ENCODE measurements at regions not wholly inside any gene's neighbourhood (a gene's known extent, or its start where the extent isn't known, plus 50 kb on each side); places are given as distances from the start of the nearest gene placed in this dataset.

- Histone ChIP-seq H3K9ac (ENCODE audit: insufficient read length) (no peak overlapping the region), H3K27ac (no peak overlapping the region), H3K36me3 (ENCODE audit: insufficient read depth, low read length) (no peaks in the 10 kb centered on the region), H3K9me3 (ENCODE audit: low read depth, low read length) (no peaks in the 10 kb centered on the region), H3K4me3 (no peak overlapping the region)
- DNase-seq (ENCODE audit: low read depth, low spot score): no peak
- no peak for TF ChIP-seq POLR2AphosphoS5 (IDR thresholded peaks at IDR 0.05; ENCODE audit: borderline replicate concordance, low read depth, low read length)
- no peak for TF ChIP-seq EZH2 (IDR thresholded peaks at IDR 0.05)
- TF ChIP-seq FOXP2 (optimal IDR thresholded peaks at IDR 0.05; ENCODE audit: control extremely low read depth, extremely low read length, insufficient read depth): no peak
These were observed 95.1 kb upstream of the OLIG3 start for GRCh38 chr6:137589067-137589848.

GRCh38 chr6:137590684-137591083 is 96.5 kb upstream of the OLIG3 start:
- TF ChIP-seq POLR2AphosphoS5 (IDR thresholded peaks at IDR 0.05; ENCODE audit: borderline replicate concordance, low read depth, low read length): no peak
- no peak for TF ChIP-seq FOXP2 (optimal IDR thresholded peaks at IDR 0.05; ENCODE audit: control extremely low read depth, extremely low read length, insufficient read depth)
- TF ChIP-seq EZH2 (IDR thresholded peaks at IDR 0.05): no peak
- Histone ChIP-seq H3K9me3 (ENCODE audit: low read depth, low read length) (no peaks in the 10 kb centered on the region), H3K27ac (no peak overlapping the region), H3K9ac (ENCODE audit: insufficient read length) (no peak overlapping the region), H3K36me3 (ENCODE audit: insufficient read depth, low read length) (no peaks in the 10 kb centered on the region), H3K4me3 (no peak overlapping the region)
- no peak for DNase-seq (ENCODE audit: low read depth, low spot score)

DNA sequence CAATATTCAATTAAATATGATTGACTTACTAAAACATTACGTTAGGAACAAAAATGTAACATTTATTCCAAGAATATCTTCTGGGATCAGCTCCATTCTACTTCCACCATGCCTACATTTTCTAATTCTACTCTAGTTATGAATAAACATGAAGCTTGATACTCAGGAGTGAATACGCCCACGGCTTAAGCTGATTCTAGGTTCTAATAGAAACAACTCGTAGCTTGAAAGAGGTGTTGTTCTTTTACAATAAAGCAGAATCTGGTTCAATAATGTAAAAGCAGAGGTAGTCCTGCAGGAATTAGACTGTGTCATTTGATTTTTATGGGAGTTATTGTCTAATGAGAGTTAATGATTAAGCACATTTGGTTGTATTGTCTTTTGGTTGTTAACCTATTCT is 107.3 kb upstream of the OLIG3 start:
- Histone ChIP-seq H3K27ac (peak overlapping the region; percentile 14; the same call in 1 of the 2 replicates), H3K36me3 (ENCODE audit: insufficient read depth, low read length) (no peaks in the 10 kb centered on the region), H3K9me3 (ENCODE audit: low read depth, low read length) (no peaks in the 10 kb centered on the region), H3K9ac (ENCODE audit: insufficient read length) (no peak overlapping the region), H3K4me3 (0 out of 2 replicates have a peak overlapping the region, but pooled peaks have one; percentile 0)
- TF ChIP-seq POLR2AphosphoS5 (IDR thresholded peaks at IDR 0.05; ENCODE audit: borderline replicate concordance, low read depth, low read length) (no peak), FOXP2 (optimal IDR thresholded peaks at IDR 0.05; ENCODE audit: control extremely low read depth, extremely low read length, insufficient read depth) (no peak), EZH2 (IDR thresholded peaks at IDR 0.05) (no peak)
- DNase-seq (ENCODE audit: low read depth, low spot score): no peak

DNA sequence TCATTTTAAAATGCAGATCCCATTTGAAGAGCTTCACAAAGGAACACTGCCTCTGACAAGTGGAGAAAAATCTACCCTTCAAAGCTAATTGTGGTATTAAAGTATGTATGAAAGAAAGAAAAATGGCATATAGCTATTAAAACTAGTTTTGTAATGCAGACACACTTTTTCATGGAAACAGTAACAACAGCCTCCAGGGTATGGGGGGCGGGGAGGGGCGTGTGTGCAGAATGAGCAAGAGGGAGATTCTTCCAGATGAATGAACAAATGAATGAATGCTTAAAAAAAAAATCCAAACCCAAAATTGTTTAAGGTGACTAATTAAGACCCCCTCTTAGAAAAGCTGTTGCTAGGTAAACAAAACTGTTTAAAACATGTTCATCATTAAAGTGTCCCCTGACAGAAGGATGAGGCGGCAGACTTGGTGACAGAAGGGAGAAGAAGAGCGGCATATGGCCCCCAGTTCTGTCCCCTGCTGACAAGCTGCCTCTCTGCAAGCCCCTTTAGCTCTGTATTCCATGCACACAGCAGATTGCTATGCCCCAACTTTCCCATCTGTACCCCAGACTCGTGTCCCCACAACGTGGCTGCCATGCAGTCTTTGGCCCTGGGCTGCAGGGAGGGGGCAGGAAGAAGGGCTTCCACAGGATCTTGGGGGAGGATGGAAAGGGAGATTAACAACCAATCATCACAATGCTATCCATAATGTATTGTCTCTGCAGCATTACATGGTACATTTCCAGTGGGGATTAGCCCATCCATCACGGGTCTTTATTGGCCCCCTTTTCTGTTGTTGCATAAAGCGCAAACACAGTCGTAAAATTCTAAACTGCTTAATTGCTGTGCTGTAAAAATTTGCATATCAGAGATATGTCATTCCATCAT is 108.4 kb upstream of the OLIG3 start:
- H3K27ac ChIP-seq: peak overlapping the region; percentile 69; the same call in 1 of the 2 replicates
- H3K4me3 ChIP-seq: peak overlapping the region; percentile 58
- peak overlapping the region; percentile 46 for H3K9ac ChIP-seq (ENCODE audit: insufficient read length)
- DNase-seq (ENCODE audit: low read depth, low spot score): no peak
- no peaks in the 10 kb centered on the region for H3K36me3 ChIP-seq (ENCODE audit: insufficient read depth, low read length)
- H3K9me3 ChIP-seq (ENCODE audit: low read depth, low read length): no peaks in the 10 kb centered on the region
- TF ChIP-seq FOXP2 (optimal IDR thresholded peaks at IDR 0.05; ENCODE audit: control extremely low read depth, extremely low read length, insufficient read depth) (no peak), POLR2AphosphoS5 (IDR thresholded peaks at IDR 0.05; ENCODE audit: borderline replicate concordance, low read depth, low read length) (no peak), EZH2 (IDR thresholded peaks at IDR 0.05) (no peak)

- DNase-seq (ENCODE audit: low read depth, low spot score): no peak
- H3K4me3 ChIP-seq: no peak overlapping the region
- TF ChIP-seq FOXP2 (optimal IDR thresholded peaks at IDR 0.05; ENCODE audit: control extremely low read depth, extremely low read length, insufficient read depth): no peak
- TF ChIP-seq EZH2 (IDR thresholded peaks at IDR 0.05): no peak
- TF ChIP-seq POLR2AphosphoS5 (IDR thresholded peaks at IDR 0.05; ENCODE audit: borderline replicate concordance, low read depth, low read length): no peak
- no peak overlapping the region for H3K27ac ChIP-seq
- H3K9me3 ChIP-seq (ENCODE audit: low read depth, low read length): no peaks in the 10 kb centered on the region; the same call in 1 of the 2 replicates
- H3K36me3 ChIP-seq (ENCODE audit: insufficient read depth, low read length): no peaks in the 10 kb centered on the region
- no peak overlapping the region for H3K9ac ChIP-seq (ENCODE audit: insufficient read length)
These were observed 116.5 kb upstream of the OLIG3 start for GRCh38 chr6:137610702-137611101.

DNA sequence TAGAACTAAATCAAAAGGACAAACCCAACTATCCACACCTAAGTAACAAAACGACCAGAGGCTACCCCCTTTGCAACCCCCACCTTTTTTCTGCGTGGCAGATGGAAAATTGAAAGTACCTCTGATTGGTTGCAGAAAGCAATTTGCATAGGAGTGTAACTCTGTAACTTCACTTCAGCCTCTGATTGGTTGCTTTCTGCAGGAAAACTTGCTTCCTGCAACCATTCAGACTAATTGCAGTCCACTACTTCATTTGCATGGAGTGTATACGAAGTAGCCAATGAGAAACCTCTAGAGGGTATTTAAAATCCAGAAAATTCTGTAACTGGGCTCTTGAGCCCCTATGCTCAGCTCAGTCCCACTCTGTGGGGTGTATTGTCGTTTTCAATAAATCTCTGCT is 129.1 kb upstream of the OLIG3 start:
- no peak overlapping the region for H3K4me3 ChIP-seq
- TF ChIP-seq FOXP2 (optimal IDR thresholded peaks at IDR 0.05; ENCODE audit: control extremely low read depth, extremely low read length, insufficient read depth): no peak
- TF ChIP-seq EZH2 (IDR thresholded peaks at IDR 0.05): no peak
- H3K9me3 ChIP-seq (ENCODE audit: low read depth, low read length): no peaks in the 10 kb centered on the region
- no peak overlapping the region for H3K9ac ChIP-seq (ENCODE audit: insufficient read length)
- H3K36me3 ChIP-seq (ENCODE audit: insufficient read depth, low read length): no peaks in the 10 kb centered on the region
- no peak overlapping the region for H3K27ac ChIP-seq
- DNase-seq (ENCODE audit: low read depth, low spot score): no peak

- Histone ChIP-seq H3K9ac (ENCODE audit: insufficient read length) (no peak overlapping the region), H3K27ac (no peak overlapping the region), H3K9me3 (ENCODE audit: low read depth, low read length) (no peaks in the 10 kb centered on the region), H3K4me3 (no peak overlapping the region), H3K36me3 (ENCODE audit: insufficient read depth, low read length) (no peaks in the 10 kb centered on the region)
- DNase-seq (ENCODE audit: low read depth, low spot score): no peak
- TF ChIP-seq FOXP2 (optimal IDR thresholded peaks at IDR 0.05; ENCODE audit: control extremely low read depth, extremely low read length, insufficient read depth) (no peak), POLR2AphosphoS5 (IDR thresholded peaks at IDR 0.05; ENCODE audit: borderline replicate concordance, low read depth, low read length) (no peak), EZH2 (IDR thresholded peaks at IDR 0.05) (no peak)
These were observed 131.0 kb upstream of the OLIG3 start for GRCh38 chr6:137625100-137625661.

DNA sequence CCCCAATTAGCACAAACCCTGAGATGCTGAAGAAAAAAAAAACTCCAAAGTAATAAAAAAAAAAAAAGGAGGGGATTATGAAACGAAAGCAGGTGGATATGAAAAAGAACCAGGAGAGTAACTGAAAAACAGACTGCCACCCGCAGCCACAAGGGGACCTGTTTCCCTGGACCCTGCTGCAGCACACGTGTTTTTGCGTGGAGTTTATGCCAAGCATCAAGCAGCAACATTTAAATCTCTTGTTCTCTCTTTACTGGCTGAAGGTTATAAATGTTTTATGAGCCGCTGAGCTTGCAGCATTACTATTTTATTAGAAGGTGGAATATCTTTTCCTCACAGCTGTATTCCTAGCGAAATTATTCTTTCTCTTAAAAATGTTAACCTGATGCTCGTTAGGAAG is 131.6 kb upstream of the OLIG3 start:
- no peak overlapping the region for H3K27ac ChIP-seq
- no peak for DNase-seq (ENCODE audit: low read depth, low spot score)
- no peak overlapping the region for H3K9ac ChIP-seq (ENCODE audit: insufficient read length)
- no peaks in the 10 kb centered on the region for H3K36me3 ChIP-seq (ENCODE audit: insufficient read depth, low read length)
- H3K4me3 ChIP-seq: no peak overlapping the region
- no peaks in the 10 kb centered on the region for H3K9me3 ChIP-seq (ENCODE audit: low read depth, low read length)
- TF ChIP-seq EZH2 (IDR thresholded peaks at IDR 0.05): no peak
- TF ChIP-seq FOXP2 (optimal IDR thresholded peaks at IDR 0.05; ENCODE audit: control extremely low read depth, extremely low read length, insufficient read depth): no peak
- TF ChIP-seq POLR2AphosphoS5 (IDR thresholded peaks at IDR 0.05; ENCODE audit: borderline replicate concordance, low read depth, low read length): no peak
